Astrocyte of the spinal cord (primary cell): ENCODE measurements at regions not wholly inside any gene's neighbourhood (a gene's known extent, or its start where the extent isn't known, plus 50 kb on each side); places are given as distances from the start of the nearest gene placed in this dataset.

ENCODE experiments used
- DNase-seq: peaks from one replicate; pipeline ENCODE4 v3.0.0; 2011; ENCODE audit warnings: low read depth, low spot score
- H3K4me3 ChIP-seq: 2 replicates; pipeline ENCODE4 v1.5.1; 2011; ENCODE audit warnings: low read depth, mild to moderate bottlenecking, low read length, moderate library complexity
- in situ Hi-C: cut with HindIII; loops from 2 replicates; pipeline ENCODE4 v1.10.0; 2017; ENCODE audit warnings: low sequenced_read_pairs
- TF ChIP-seq, protein P1 (sequence below): IDR thresholded peaks from 2 replicates; pipeline ENCODE4 v1.5.1; 2012; ENCODE audit warnings: low read depth, mild to moderate bottlenecking, low read length, inconsistent platforms

DNA sequence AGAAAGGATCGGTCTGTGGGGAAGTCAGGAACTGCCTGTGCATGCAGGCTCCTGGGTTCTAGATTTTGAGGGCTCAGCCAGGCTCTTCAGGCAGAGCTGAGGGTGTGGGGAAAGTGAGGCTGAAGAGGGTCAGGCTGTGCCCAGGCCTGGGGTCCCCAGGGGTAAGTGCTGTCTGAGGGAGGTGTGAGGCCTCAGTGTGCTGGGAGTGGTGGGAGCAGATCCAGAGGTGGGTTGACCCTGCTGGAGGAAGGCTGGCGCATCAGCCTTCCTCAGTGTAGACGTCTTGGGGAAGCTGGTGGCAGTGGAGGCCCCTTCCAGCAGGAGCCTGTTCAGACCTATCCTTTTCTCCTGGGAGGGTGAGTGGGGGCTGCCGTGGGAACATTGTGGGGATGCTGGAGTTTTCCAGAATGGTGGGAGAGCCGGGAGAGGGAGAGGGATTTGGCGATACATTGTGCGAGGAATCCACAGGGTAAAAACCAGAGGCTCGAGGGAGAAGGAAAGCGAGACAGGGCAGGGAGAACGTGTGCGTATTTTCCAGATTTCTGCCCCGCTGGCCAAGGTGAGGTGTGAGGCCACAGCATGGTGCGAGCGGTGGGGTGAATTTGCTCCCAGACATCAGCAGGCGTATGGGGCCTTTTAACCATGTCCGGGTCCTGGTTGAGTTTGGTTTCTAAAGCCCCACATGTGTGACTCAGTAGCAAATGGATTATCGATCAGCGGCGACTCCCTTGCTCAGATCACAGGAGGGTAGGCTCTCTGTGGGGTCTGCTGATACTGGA, 237.7 kb downstream of the TEX29 start:
- in situ Hi-C loops: no loop called here
- no peak for DNase-seq
- TF ChIP-seq, protein P1, sequence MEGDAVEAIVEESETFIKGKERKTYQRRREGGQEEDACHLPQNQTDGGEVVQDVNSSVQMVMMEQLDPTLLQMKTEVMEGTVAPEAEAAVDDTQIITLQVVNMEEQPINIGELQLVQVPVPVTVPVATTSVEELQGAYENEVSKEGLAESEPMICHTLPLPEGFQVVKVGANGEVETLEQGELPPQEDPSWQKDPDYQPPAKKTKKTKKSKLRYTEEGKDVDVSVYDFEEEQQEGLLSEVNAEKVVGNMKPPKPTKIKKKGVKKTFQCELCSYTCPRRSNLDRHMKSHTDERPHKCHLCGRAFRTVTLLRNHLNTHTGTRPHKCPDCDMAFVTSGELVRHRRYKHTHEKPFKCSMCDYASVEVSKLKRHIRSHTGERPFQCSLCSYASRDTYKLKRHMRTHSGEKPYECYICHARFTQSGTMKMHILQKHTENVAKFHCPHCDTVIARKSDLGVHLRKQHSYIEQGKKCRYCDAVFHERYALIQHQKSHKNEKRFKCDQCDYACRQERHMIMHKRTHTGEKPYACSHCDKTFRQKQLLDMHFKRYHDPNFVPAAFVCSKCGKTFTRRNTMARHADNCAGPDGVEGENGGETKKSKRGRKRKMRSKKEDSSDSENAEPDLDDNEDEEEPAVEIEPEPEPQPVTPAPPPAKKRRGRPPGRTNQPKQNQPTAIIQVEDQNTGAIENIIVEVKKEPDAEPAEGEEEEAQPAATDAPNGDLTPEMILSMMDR: no peak

DNA sequence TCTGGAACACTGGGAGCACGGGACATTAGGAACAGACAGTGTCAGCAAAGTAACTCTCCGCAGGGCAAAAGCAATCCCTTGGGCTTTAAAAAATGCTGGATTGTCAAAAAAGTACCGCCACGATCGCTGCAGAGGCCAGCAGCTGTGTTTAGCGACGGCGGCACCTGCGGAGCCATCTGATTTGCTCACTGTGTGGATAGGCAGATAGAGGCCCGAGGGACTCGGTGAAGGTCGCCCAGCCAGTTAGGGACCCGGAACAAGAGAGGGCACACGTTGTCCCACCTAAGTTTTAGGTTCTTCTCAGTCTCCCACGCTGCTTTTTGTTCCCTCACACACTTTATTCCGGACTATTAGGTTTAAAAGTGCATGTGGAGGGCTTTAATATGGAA, 238.3 kb downstream of the TEX29 start:
- in situ Hi-C loops: no loop called here
- TF ChIP-seq, protein P1: no peak
- no peak for DNase-seq
- H3K4me3 ChIP-seq: no peak overlapping the region

More for the DNA sequence above, 237.7 kb downstream of the TEX29 start:
- no peak overlapping the region for H3K4me3 ChIP-seq

DNA sequence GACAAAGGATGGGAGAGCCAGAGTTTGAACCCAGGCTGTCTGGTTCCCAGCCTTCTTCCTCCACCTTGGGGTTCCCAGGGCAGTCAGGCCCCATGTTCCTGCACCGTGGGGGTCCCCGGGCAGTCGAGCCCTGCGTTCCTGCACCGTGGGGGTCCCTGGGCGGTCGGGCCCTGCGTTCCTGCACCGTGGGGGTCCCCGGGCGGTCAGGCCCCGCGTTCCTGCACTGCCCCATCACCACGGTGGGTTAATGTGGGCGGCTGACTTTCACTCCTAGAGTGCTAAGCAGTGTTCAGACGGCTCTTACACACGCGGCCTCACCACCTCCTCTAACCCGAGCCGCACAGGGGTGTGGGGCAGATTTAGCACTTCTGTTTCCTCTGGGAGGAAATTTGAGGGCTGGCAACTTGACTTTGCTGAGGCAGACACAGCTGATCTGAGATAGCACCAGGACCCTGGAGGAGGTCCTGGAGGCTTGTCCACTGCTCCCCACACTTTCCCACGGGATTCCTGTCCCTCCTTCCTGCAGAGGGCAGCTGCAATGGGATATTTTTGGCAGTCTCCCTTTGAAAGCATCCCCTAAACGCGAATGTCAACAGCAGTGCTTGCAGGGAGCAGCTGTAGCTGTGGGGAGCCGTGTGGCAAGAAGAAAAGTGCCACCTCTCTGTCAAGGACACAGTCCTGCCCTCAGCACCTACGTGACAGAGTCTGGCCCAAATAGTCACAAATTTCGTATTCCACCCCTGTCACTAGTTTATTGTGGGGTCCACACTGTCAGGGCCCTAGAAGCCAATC, 239.4 kb downstream of the TEX29 start:
- H3K4me3 ChIP-seq: no peak overlapping the region
- TF ChIP-seq, protein P1: no peak
- in situ Hi-C loops: no loop called here
- no peak for DNase-seq

DNA sequence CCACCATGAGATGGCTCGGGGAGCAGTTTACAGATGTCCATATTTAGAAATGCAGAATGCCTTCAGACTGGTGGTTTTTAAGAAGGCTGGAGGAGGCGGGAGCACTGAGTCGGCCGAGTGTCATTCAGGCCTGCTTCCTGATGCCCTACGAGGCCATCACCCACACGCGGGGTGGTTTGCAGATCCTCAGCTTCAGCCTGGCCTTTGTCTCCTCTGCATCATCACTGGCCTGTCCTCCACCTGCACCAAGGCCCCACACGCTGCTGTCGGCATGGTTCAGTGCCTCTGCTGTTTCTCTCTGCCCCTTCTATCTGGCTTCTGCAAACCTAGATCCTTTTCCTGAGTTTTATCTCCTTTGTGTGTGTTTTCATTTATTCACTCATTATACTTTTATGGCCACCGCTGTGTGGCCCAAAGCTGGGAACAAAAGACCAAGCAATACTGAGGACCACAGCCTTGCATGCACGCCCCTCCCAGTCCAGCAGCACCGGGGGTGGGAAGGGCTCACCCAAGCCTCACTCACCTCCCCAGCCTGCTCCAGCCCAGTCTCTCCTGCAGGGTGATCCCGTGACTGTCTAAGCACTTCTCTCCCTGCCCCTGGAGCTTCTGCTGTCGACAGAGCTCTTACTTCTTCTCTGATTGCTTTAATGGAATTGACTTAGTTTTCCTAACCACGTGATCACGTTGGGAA, 240.8 kb downstream of the TEX29 start:
- DNase-seq: no peak
- no peak overlapping the region for H3K4me3 ChIP-seq
- TF ChIP-seq, protein P1: no peak
- in situ Hi-C loops: no loop called here

DNA sequence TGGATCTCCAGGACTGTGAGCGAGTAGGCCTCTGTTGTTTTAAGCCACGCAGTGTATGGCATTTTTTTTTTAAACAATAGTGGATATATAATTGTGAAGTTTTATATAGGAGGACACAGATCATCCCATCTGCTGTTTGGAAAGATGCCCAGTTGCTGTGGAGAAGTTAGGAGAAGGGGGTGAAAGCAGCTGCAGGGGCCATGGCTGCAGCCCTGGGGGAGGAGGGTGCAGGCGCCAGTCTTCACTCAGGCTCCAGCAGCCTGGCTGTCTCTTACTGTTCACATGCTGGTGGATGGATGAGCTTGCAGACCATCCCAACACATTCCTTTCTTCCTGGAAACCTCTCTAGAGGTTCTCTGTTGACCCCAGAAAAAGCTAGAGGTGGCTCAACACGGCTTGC, 242.3 kb downstream of the TEX29 start:
- no peak for DNase-seq
- in situ Hi-C loops: no loop called here
- no peak overlapping the region for H3K4me3 ChIP-seq
- TF ChIP-seq, protein P1: no peak

DNA sequence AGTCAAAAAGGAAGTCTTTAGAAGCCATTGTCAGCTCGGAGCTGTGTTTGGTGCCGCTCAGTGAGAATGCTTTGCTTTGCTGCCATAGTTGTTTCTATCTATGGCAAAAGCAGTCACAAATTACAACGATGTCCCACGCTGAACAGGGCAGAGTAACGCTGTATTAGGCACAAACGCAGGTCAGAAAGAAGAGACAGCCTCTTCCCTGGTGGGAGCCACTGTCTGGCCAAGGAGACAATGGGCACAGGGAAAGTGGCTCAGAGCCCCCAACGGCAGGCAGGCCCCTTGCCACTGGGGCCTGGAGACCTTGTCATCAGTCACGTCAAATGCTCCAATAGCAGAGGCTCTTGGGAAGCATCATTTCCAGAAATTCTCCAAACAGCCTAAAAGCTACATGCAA, 244.2 kb downstream of the TEX29 start:
- in situ Hi-C loops: no loop called here
- H3K4me3 ChIP-seq: no peak overlapping the region
- TF ChIP-seq, protein P1: no peak
- DNase-seq: no peak
